GM21390 (cell line): ENCODE measurements at regions not wholly inside any gene's neighbourhood (a gene's known extent, or its start where the extent isn't known, plus 50 kb on each side); places are given as distances from the start of the nearest gene placed in this dataset.
"Not testable (repeated sequence)": the region's sequence is repeated elsewhere in the genome, so short reads cannot be mapped to it uniquely, and the experiment has no call there.

Source experiments
- ATAC-seq: cut with Tn5 transposase; IDR thresholded peaks from one replicate; pipeline ENCODE4 v1.9.1; 2021; ENCODE audit not compliant: unreplicated experiment

DNA sequence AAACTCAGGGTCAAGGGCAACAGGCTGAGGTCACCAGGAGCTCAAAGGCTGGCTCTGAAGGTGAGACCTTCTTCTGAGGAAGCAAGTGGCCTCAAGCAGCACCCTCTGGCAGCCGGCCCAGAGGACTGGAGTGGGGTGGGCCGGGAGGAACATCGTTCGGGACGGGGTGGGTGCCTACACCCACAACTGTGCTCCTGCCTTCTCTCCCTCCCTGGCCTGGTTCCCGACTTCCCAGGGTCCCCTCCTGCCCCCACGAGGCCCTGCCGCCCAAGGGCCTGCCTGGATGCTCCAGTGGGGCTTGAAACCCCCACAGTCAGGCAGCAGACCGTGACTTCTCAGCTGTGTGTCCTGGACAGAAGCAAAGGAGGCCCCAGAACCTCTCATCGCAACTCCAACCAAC, 195.7 kb downstream of the IGLL1 start:
- ATAC-seq, result no peak

DNA sequence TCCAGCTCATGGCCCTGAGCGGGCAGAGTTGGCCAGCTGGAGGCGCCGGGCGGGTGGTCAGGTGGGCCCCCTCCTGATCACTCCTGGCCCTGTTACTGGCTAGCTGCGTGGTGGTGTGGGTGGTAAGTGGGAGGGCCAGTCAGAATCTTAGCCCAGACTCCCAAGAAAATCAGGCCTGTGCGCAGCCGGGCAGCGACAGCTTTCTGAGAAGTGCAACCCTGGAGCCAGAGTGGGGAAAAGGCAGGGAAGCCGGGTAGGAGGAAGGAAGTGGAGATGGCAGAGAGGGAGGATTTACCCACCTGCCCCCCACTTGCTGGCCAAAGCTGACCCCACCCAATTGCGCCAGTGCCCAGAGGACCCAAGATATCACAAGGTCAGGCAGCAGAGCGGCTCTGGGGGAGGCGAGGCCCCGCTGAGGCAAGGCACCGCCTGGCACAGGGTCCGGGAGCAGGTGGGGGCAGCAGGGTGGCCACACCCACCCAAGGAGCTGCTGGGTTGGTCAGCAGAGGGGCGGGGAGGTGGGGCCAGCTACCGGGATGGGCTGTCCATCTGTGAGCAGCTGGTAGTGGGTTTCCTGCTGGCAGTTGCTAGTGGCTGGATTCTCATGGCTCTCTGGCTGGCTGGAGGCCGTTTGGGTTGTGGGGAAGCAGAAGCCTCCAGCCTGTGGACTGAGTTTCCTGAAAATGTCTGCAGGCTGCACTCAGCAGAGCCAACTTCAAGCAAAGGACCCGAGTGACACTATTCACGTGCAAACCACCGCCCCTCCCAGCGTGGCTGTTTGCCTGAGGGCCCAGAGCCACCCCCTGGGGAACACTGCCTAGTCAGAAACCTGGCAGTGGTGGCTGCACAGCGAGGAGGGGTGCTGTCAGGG, 196.4 kb downstream of the IGLL1 start:
- ATAC-seq, result no peak

DNA sequence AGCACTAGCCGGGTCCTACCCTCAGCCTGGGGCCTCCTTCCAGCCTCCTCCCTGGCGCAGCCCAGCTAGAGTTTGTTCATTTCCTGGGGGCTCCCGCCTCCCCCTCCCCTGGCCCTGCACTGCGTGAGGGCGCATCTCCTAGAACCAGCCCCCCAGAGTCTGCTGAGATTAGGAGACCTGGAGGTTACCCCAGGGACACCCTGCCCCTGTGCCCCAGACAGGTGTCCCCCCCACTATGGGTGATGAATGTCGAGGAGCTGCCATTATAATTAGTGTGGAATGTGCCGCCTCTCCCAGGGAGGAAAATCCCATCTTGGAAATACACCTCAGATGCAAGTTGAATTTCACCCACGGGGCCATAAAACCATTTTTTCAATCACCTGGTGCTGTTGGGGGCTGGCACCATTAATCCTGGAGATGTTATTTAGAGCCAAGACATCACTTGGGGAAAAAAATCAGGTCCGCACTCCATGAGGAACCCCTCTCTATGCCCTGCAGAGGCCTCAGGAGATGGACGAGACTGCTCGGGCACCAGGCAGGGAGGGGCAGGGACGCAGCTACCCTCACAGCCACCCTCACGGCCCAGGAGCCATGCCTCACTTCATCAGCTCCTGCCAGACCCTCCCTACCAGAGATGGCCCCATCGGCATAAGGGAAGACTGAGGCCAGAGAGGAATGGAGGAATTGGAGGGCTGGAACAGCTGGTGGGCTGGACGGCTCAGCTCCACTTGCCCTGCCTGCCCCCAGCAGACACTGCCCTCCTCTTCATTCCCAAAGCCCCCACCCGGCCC, 197.5 kb downstream of the IGLL1 start:
- ATAC-seq, result no peak

DNA sequence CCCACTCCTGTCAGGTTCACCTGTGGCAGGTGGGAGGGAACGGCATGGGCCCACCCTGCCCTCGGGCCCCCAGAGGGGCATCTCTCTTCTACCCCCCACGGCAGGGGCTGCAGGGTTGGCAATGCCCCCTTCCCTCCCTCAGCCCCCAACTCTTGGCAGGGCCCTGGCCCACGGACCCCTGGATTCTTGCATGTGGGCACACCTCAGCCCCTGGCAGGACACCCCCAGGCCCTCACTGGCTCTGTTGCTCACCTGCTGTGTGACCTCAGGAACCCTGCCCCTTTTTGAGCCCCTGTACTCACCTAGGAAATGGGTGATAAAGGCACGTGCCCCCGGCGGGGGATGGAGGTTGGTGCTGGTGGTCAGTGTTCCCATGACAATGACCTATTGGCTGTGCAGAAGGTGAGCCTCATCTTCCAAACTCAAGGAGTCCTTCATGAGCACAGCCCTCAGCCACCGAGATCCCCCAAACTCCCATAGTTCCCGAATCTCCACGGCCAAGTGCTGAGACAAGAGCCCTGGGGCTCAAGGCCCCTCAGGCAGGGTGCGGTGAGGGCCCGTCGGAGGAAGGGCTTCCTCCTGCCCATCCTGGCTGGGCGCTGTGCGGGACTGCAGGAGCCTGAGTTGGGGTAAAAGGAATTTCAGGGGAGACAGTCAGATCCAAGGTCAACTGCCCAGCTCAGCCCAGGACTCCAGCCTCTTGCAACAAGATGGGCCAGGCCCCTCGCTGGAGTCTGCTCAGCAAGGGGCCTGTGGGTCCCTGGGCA, 198.2 kb downstream of the IGLL1 start:
- no peak for ATAC-seq

DNA sequence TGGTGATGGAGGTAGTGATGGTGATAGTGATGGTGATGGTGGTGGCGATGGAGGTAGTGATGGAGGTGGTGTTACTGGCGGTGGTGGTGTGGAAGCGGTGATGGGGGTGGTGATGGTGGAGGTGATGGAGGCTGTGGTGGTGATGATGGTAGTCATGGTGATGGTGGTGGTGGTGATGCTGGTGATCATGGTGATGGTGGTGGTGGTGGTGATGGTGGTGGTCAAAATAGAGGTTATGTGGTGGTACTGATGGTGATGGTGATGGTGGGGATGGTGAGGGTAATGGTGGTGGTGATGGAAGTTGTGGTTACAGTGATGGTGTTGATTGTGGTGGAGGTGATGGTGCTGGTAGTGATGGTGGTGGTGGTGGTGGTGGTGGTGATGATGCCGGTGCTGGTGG, 199.2 kb downstream of the IGLL1 start:
- ATAC-seq, result no peak

DNA sequence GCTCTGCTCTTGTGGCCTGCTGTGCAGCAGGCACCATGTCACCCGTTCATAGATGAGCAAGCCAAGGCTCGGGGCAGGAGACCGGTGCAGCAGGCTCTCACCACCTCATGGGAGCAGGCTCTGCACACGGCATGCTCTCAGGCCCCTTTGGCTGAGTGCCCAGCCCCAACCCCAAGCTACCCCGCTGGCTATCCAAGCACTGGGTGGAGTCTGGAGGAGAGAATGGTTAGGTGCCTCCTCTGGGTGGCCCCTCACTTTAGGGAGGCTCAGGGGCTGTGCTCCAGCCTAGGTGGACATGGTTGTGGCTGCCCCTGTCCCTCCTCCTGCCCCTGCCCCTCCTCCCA, 199.9 kb downstream of the IGLL1 start:
- no peak for ATAC-seq

DNA sequence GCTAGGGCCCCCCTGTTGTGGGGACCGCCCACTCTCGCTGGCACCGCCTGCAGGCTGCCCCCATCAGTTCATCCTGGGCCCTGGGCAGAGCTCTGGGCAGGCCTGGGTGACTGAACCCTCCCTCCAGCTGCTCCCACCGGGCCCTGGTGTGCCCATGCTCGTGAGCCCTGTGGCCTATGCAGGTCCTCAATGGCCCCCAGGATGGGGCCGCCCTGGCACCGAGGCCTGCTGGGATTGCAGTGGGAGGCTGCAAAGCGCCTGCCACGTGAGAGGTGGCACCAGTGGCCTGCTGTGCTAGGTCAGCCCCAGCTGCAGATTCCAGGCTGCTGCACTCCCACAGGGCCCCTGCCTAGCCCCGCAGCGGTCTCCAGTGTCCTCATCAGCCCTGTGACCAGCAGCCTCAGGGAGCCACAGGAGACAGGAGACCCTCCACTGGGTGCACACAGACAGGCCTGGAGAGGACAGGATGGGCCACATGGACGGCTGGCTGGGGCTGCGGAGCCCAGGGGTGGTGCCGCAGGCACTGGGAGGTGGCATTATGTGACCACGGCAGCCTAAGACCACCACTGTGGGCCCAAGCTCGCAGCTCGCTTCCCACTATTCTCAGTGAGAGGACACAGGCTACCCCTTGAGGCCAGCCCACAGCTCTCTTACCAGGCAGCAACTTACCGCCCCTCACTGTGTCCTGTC, 199.4 kb downstream of the BCR start:
- ATAC-seq, result not testable (repeated sequence)

DNA sequence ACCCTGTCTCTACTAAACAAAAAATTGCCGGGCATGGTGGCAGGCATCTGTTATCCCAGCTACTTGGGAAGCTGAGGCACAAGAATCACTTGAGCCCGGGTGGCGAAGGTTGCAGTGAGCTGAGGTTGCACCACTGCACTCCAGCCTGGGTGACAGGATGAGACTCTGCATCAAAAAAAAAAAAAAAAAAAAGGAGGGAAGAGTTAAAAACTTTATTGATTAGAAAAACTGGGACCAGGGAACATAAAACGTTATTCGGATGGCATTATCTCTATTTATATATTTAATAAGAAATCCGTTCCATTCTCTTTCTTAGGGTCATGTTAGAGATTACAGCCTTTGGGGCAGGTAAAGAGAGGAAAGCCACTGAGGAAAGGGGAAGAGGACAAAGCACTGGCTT, 197.5 kb downstream of the BCR start:
- ATAC-seq, result no peak

DNA sequence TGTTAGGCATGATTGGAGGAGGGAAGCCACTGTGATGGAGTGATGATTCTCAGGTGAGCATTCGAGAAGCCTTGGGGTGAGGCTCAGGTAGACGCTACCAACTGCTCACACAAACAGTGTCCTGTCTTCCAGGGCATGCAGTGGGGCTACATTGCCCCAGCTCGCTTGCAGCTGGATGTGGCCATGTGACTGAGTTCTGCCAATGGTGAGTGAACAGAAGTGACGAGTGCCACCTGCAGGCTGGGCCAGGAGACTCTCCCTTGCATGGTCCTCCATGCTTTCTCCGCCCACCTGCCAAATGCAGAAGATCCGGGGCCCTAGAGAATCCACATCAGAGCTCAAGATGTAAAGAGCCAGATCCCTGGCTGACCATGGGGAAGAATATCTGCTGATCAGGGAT, 195.9 kb downstream of the BCR start:
- ATAC-seq, result no peak

DNA sequence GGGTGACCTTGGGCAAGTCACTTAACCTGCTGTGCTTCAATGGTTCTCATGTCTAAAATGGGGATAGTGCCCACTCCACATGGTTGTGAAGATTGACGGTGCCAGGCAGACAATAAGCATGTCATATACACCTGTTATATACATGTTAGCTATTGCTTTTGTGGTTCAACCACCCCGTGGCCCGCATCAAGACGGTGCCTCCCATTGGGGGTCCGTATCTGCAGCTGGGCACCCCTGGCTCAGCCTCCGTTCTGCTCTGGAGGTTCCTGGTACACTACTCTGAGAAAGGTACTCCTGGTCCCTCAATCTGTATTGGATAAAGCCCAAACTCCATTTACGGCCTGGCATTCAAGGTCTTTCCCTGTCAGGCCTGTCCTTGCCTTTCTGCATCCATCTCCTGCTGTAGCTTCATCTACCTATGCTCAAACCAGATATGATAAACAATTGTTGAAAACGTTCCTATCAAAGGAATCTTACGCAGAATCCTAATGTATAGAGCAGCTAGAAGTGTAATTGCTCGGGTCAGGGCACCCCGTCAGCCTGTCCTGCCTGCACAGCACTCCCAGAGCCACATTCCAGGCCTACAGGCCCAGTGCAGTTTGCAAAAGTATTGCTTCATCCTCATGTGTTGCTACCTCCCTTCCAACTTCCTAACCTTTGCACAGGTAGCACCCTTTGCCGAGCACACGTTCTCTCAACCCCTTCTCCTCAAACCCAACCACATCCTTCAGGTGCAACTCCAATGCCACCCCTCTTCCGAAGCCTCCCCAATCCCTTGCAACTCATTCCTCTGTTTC, 194.9 kb downstream of the BCR start:
- no peak for ATAC-seq

DNA sequence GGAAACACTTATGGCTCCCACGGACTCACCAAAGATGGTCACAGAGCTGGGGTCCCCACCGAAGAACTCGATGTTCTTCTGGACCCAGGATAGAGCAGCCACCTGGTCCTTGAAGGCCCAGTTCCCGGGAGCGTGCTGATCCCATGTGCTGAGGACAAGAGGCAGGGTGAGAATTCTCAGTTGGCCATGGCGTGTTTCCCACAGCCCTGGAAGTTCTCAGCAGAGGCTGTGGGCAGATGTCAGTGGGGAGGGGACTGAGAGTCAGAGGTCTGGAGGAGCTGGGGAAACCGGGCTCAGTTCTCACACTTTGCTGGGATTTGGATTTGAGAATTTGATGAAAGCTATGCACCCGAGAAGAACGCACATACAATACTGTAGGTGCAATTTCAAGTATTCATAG, 193.3 kb downstream of the BCR start:
- ATAC-seq, result no peak

DNA sequence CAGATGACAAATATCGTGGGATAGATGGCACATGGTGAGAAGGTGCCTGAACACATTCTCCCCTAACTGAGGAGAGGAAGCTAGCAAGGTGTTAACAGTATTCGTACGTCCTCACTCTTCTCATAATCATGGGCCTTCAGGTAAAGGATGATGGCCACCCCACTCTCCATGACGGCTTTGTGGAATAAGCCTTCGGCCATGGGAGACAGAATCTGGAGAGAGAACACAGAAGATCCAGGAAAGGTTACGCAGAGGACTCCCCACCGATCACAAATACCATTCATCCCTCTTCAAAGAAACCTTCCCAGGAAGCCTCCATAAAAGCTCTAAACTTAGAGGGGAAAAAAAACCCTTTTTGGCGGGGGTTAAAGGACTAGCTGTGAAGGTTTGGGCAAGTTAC, 189.9 kb downstream of the BCR start:
- ATAC-seq, result no peak

DNA sequence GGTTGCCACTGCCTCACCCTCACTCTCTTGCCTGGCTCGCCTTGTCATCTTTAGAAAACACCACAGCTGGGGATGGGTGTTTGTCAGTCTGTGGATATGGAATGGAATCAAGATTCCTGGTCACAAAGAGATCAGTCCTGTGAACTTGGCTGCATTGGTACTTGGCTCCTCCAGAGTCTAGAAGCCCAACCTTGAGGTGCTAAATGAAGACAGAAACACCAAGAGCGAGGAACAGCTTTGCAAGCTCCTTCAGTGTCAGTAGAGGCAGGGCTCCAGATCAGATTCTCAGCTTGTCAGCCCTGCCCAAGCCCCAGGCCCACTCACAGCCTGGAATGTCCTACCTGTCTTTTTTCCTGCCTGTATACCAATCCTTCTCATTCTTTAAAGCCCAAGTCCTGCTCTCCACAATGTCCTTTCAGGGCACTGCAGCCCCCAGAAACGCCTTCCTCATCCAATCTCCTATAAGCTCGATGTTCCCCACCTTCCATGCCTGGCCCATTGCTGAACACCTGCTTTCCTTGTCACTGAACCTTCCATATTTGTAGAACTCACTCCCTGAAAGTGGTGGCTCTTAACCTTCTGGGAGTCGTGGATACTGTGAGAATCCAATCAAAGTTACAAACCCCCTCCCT, 188.9 kb downstream of the BCR start:
- no peak for ATAC-seq
